ENCODE measurements at regions not wholly inside any gene's neighbourhood (a gene's known extent, or its start where the extent isn't known, plus 50 kb on each side); places are given as distances from the start of the nearest gene placed in this dataset.
"Not testable (repeated sequence)": the region's sequence is repeated elsewhere in the genome, so short reads cannot be mapped to it uniquely, and the experiment has no call there.

GRCh38 chr13:58500938-58501337, 869.4 kb downstream of the PCDH17 start:
- DNase-seq (ENCODE audit: low spot score): no peak
- Histone ChIP-seq H3K27me3 (ENCODE audit: insufficient read depth) (no peaks in the 10 kb centered on the region), H2AFZ (no peak overlapping the region), H3K36me3 (ENCODE audit: insufficient read depth) (no peaks in the 10 kb centered on the region), H3K4me3 (no peak overlapping the region), H3K4me1 (ENCODE audit: insufficient read depth) (peaks cover 8% of the 10 kb centered on the region), H3K79me2 (replicated peaks; ENCODE audit: insufficient read depth) (no peaks in the 10 kb centered on the region), H3K4me2 (no peak overlapping the region), H3F3A (replicated peaks; ENCODE audit: low read depth) (no peaks in the 10 kb centered on the region), H3K27ac (ENCODE audit: low read depth) (no peak overlapping the region), H3K9me2 (ENCODE audit: insufficient read depth) (no peaks in the 10 kb centered on the region), H4K20me1 (replicated peaks; ENCODE audit: insufficient read depth) (no peaks in the 10 kb centered on the region)
- H3K4me1 Mint-ChIP-seq: peaks cover 10% of the 10 kb centered on the region
- ATAC-seq: no peak
- no peaks in the 10 kb centered on the region for H3K27me3 Mint-ChIP-seq (ENCODE audit: insufficient read depth, low read depth, poor library complexity)
- H3K4me3 Mint-ChIP-seq: no peak overlapping the region
- H3K9me3 Mint-ChIP-seq: peaks cover 19% of the 10 kb centered on the region
- no peak overlapping the region for H3K27ac Mint-ChIP-seq
- TF ChIP-seq ZNF114 (CRISPR knock-in tag; IDR thresholded peaks at IDR 0.05) (no peak), ZNF331 (CRISPR knock-in tag; IDR thresholded peaks at IDR 0.05; ENCODE audit: low read depth) (no peak), JUNB (IDR thresholded peaks at IDR 0.05; ENCODE audit: unreplicated experiment) (no peak), NANOG (IDR thresholded peaks at IDR 0.05; ENCODE audit: borderline replicate concordance) (no peak), ZNF462 (CRISPR knock-in tag; IDR thresholded peaks at IDR 0.05) (no peak), EZH2phosphoT487 (IDR thresholded peaks at IDR 0.05; ENCODE audit: unreplicated experiment) (no peak), STAT1 (IDR thresholded peaks at IDR 0.05; ENCODE audit: unreplicated experiment) (no peak), CREB1 (CRISPR knock-in tag; IDR thresholded peaks at IDR 0.05; ENCODE audit: low read depth) (no peak), ETS1 (IDR thresholded peaks at IDR 0.05) (no peak)
- peaks cover 18% of the 10 kb centered on the region for H3K36me3 Mint-ChIP-seq (ENCODE audit: low read depth)

- H3K4me1 Mint-ChIP-seq; H3K9me2 ChIP-seq (ENCODE audit: insufficient read depth); H3K4me1 ChIP-seq (ENCODE audit: insufficient read depth); H3K27me3 Mint-ChIP-seq (ENCODE audit: insufficient read depth, low read depth, poor library complexity); H2AFZ ChIP-seq; H3K4me3 Mint-ChIP-seq; H4K20me1 ChIP-seq (replicated peaks; ENCODE audit: insufficient read depth); H3K4me3 ChIP-seq; H3K79me2 ChIP-seq (replicated peaks; ENCODE audit: insufficient read depth); H3K27ac Mint-ChIP-seq; H3F3A ChIP-seq (replicated peaks; ENCODE audit: low read depth); H3K4me2 ChIP-seq; H3K36me3 ChIP-seq (ENCODE audit: insufficient read depth); H3K27ac ChIP-seq (ENCODE audit: low read depth); H3K27me3 ChIP-seq (ENCODE audit: insufficient read depth); DNase-seq (ENCODE audit: low spot score); ATAC-seq: not testable (repeated sequence)
- peaks cover 28% of the 10 kb centered on the region for H3K36me3 Mint-ChIP-seq (ENCODE audit: low read depth)
- peaks cover 31% of the 10 kb centered on the region for H3K9me3 Mint-ChIP-seq
Measured at GRCh38 chr13:58504202-58504700, 872.7 kb downstream of the PCDH17 start.

- not testable (repeated sequence) for ATAC-seq; H3K4me1 ChIP-seq (ENCODE audit: insufficient read depth); H3K27ac ChIP-seq (ENCODE audit: low read depth); H3K27me3 Mint-ChIP-seq (ENCODE audit: insufficient read depth, low read depth, poor library complexity); H3K4me1 Mint-ChIP-seq; H3K79me2 ChIP-seq (replicated peaks; ENCODE audit: insufficient read depth); H3K4me3 ChIP-seq; H3K9me2 ChIP-seq (ENCODE audit: insufficient read depth); H3F3A ChIP-seq (replicated peaks; ENCODE audit: low read depth); DNase-seq (ENCODE audit: low spot score); H4K20me1 ChIP-seq (replicated peaks; ENCODE audit: insufficient read depth); H3K4me2 ChIP-seq; H3K4me3 Mint-ChIP-seq; H3K27me3 ChIP-seq (ENCODE audit: insufficient read depth); H3K36me3 ChIP-seq (ENCODE audit: insufficient read depth); H2AFZ ChIP-seq; H3K27ac Mint-ChIP-seq
- peaks cover 29% of the 10 kb centered on the region for H3K36me3 Mint-ChIP-seq (ENCODE audit: low read depth)
- H3K9me3 Mint-ChIP-seq: peaks cover 36% of the 10 kb centered on the region
Measured at GRCh38 chr13:58505262-58505920, 873.8 kb downstream of the PCDH17 start.

All from GM23338 (cell line).